ENCODE measurements at regions not wholly inside any gene's neighbourhood (a gene's known extent, or its start where the extent isn't known, plus 50 kb on each side); places are given as distances from the start of the nearest gene placed in this dataset.
"Not testable (repeated sequence)": the region's sequence is repeated elsewhere in the genome, so short reads cannot be mapped to it uniquely, and the experiment has no call there.

- no peak overlapping the region for H3K9ac ChIP-seq (ENCODE audit: low read length)
- H3K9me3 ChIP-seq (ENCODE audit: control insufficient read depth, low read depth, low read length) = no peaks in the 10 kb centered on the region
- H3K4me3 ChIP-seq (ENCODE audit: low read length) = no peak overlapping the region
- H3K27me3 ChIP-seq (ENCODE audit: control insufficient read depth, insufficient read depth, low read length) = no peaks in the 10 kb centered on the region
- H3K4me1 ChIP-seq (ENCODE audit: control insufficient read depth, low read depth, low read length) = peaks cover 40% of the 10 kb centered on the region
- H3K36me3 ChIP-seq (ENCODE audit: control insufficient read depth, low read depth, low read length) = no peaks in the 10 kb centered on the region
- peak overlapping the region; percentile 2 for H3K27ac ChIP-seq (ENCODE audit: low read length)
Observed at GRCh38 chr6:79150733-79151132, 72.7 kb upstream of the PHIP start.

GRCh38 chr6:79149884-79150283 is 71.8 kb upstream of the PHIP start:
- H3K9me3 ChIP-seq (ENCODE audit: control insufficient read depth, low read depth, low read length) = no peaks in the 10 kb centered on the region
- peaks cover 40% of the 10 kb centered on the region for H3K4me1 ChIP-seq (ENCODE audit: control insufficient read depth, low read depth, low read length)
- no peaks in the 10 kb centered on the region for H3K36me3 ChIP-seq (ENCODE audit: control insufficient read depth, low read depth, low read length)
- H3K27me3 ChIP-seq (ENCODE audit: control insufficient read depth, insufficient read depth, low read length) = no peaks in the 10 kb centered on the region
- H3K4me3 ChIP-seq (ENCODE audit: low read length) = no peak overlapping the region
- H3K27ac ChIP-seq (ENCODE audit: low read length) = no peak overlapping the region
- no peak overlapping the region for H3K9ac ChIP-seq (ENCODE audit: low read length)

- H3K4me1 ChIP-seq (ENCODE audit: control insufficient read depth, low read depth, low read length) = peaks cover 20% of the 10 kb centered on the region
- no peaks in the 10 kb centered on the region for H3K36me3 ChIP-seq (ENCODE audit: control insufficient read depth, low read depth, low read length)
- H3K27me3 ChIP-seq (ENCODE audit: control insufficient read depth, insufficient read depth, low read length) = no peaks in the 10 kb centered on the region
- no peaks in the 10 kb centered on the region for H3K9me3 ChIP-seq (ENCODE audit: control insufficient read depth, low read depth, low read length)
- no peak overlapping the region for H3K27ac ChIP-seq (ENCODE audit: low read length)
- H3K9ac ChIP-seq (ENCODE audit: low read length) = no peak overlapping the region
- H3K4me3 ChIP-seq (ENCODE audit: low read length) = no peak overlapping the region
Observed at GRCh38 chr6:79146421-79146820, 68.4 kb upstream of the PHIP start.

- Histone ChIP-seq H3K9ac (ENCODE audit: low read length) (no peak overlapping the region), H3K4me3 (ENCODE audit: low read length) (no peak overlapping the region), H3K27ac (ENCODE audit: low read length) (no peak overlapping the region), H3K9me3 (ENCODE audit: control insufficient read depth, low read depth, low read length) (no peaks in the 10 kb centered on the region), H3K4me1 (ENCODE audit: control insufficient read depth, low read depth, low read length) (peaks cover 11% of the 10 kb centered on the region), H3K36me3 (ENCODE audit: control insufficient read depth, low read depth, low read length) (no peaks in the 10 kb centered on the region), H3K27me3 (ENCODE audit: control insufficient read depth, insufficient read depth, low read length) (no peaks in the 10 kb centered on the region)
Observed at GRCh38 chr6:79145301-79145700, 67.2 kb upstream of the PHIP start.

GRCh38 chr6:79143320-79143898 is 65.4 kb upstream of the PHIP start:
- Histone ChIP-seq H3K9me3 (ENCODE audit: control insufficient read depth, low read depth, low read length) (no peaks in the 10 kb centered on the region), H3K4me1 (ENCODE audit: control insufficient read depth, low read depth, low read length) (no peaks in the 10 kb centered on the region), H3K27ac (ENCODE audit: low read length) (no peak overlapping the region)

GRCh38 chr6:79138146-79138545 is 60.1 kb upstream of the PHIP start:
- Histone ChIP-seq H3K27me3 (ENCODE audit: control insufficient read depth, insufficient read depth, low read length) (no peaks in the 10 kb centered on the region), H3K4me1 (ENCODE audit: control insufficient read depth, low read depth, low read length) (no peaks in the 10 kb centered on the region), H3K27ac (ENCODE audit: low read length) (no peak overlapping the region), H3K4me3 (ENCODE audit: low read length) (no peak overlapping the region), H3K9ac (ENCODE audit: low read length) (no peak overlapping the region), H3K9me3 (ENCODE audit: control insufficient read depth, low read depth, low read length) (peaks cover 2% of the 10 kb centered on the region), H3K36me3 (ENCODE audit: control insufficient read depth, low read depth, low read length) (no peaks in the 10 kb centered on the region)

More at GRCh38 chr6:79143320-79143898, 65.4 kb upstream of the PHIP start:
- Histone ChIP-seq H3K4me3 (ENCODE audit: low read length) (no peak overlapping the region), H3K36me3 (ENCODE audit: control insufficient read depth, low read depth, low read length) (no peaks in the 10 kb centered on the region), H3K9ac (ENCODE audit: low read length) (no peak overlapping the region), H3K27me3 (ENCODE audit: control insufficient read depth, insufficient read depth, low read length) (no peaks in the 10 kb centered on the region)

GRCh38 chr6:79137671-79138070 is 59.6 kb upstream of the PHIP start:
- H3K9me3 ChIP-seq (ENCODE audit: control insufficient read depth, low read depth, low read length) = peaks cover 2% of the 10 kb centered on the region
- H3K36me3 ChIP-seq (ENCODE audit: control insufficient read depth, low read depth, low read length) = no peaks in the 10 kb centered on the region
- H3K27me3 ChIP-seq (ENCODE audit: control insufficient read depth, insufficient read depth, low read length) = no peaks in the 10 kb centered on the region
- no peak overlapping the region for H3K9ac ChIP-seq (ENCODE audit: low read length)
- no peak overlapping the region for H3K4me3 ChIP-seq (ENCODE audit: low read length)
- H3K4me1 ChIP-seq (ENCODE audit: control insufficient read depth, low read depth, low read length) = no peaks in the 10 kb centered on the region
- no peak overlapping the region for H3K27ac ChIP-seq (ENCODE audit: low read length)

- Histone ChIP-seq H3K4me3 (ENCODE audit: low read length) (no peak overlapping the region), H3K9me3 (ENCODE audit: control insufficient read depth, low read depth, low read length) (peaks cover 2% of the 10 kb centered on the region), H3K4me1 (ENCODE audit: control insufficient read depth, low read depth, low read length) (no peaks in the 10 kb centered on the region), H3K9ac (ENCODE audit: low read length) (no peak overlapping the region), H3K36me3 (ENCODE audit: control insufficient read depth, low read depth, low read length) (no peaks in the 10 kb centered on the region), H3K27me3 (ENCODE audit: control insufficient read depth, insufficient read depth, low read length) (no peaks in the 10 kb centered on the region), H3K27ac (ENCODE audit: low read length) (no peak overlapping the region)
Observed at GRCh38 chr6:79135973-79136470, 58.0 kb upstream of the PHIP start.

- Histone ChIP-seq H3K9ac (ENCODE audit: low read length) (no peak overlapping the region), H3K27me3 (ENCODE audit: control insufficient read depth, insufficient read depth, low read length) (no peaks in the 10 kb centered on the region), H3K27ac (ENCODE audit: low read length) (no peak overlapping the region), H3K9me3 (ENCODE audit: control insufficient read depth, low read depth, low read length) (peaks cover 2% of the 10 kb centered on the region), H3K4me1 (ENCODE audit: control insufficient read depth, low read depth, low read length) (no peaks in the 10 kb centered on the region), H3K4me3 (ENCODE audit: low read length) (no peak overlapping the region), H3K36me3 (ENCODE audit: control insufficient read depth, low read depth, low read length) (no peaks in the 10 kb centered on the region)
Observed at GRCh38 chr6:79134699-79135474, 56.8 kb upstream of the PHIP start.

- H3K9ac ChIP-seq (ENCODE audit: low read length) = no peak overlapping the region
- H3K9me3 ChIP-seq (ENCODE audit: control insufficient read depth, low read depth, low read length) = peaks cover 2% of the 10 kb centered on the region
- no peak overlapping the region for H3K4me3 ChIP-seq (ENCODE audit: low read length)
- H3K27ac ChIP-seq (ENCODE audit: low read length) = no peak overlapping the region
- H3K27me3 ChIP-seq (ENCODE audit: control insufficient read depth, insufficient read depth, low read length) = no peaks in the 10 kb centered on the region
- H3K4me1 ChIP-seq (ENCODE audit: control insufficient read depth, low read depth, low read length) = no peaks in the 10 kb centered on the region
- H3K36me3 ChIP-seq (ENCODE audit: control insufficient read depth, low read depth, low read length) = no peaks in the 10 kb centered on the region
Observed at GRCh38 chr6:79133173-79133572, 55.1 kb upstream of the PHIP start.

- H3K4me1 ChIP-seq (ENCODE audit: control insufficient read depth, low read depth, low read length); H3K27ac ChIP-seq (ENCODE audit: low read length); H3K9ac ChIP-seq (ENCODE audit: low read length); H3K36me3 ChIP-seq (ENCODE audit: control insufficient read depth, low read depth, low read length); H3K9me3 ChIP-seq (ENCODE audit: control insufficient read depth, low read depth, low read length); H3K4me3 ChIP-seq (ENCODE audit: low read length); H3K27me3 ChIP-seq (ENCODE audit: control insufficient read depth, insufficient read depth, low read length): not testable (repeated sequence)
Observed at GRCh38 chr6:79131220-79131619, 53.2 kb upstream of the PHIP start.

Measured in iPS-18a (cell line).